Stimulated activated CD4-positive, alpha-beta T cell treated with anti-CD3 and anti-CD28 coated beads, Interleukin-1b, Interleukin-23, amount 100 ng/mL, for 24 hours (primary cell): ENCODE measurements at regions not wholly inside any gene's neighbourhood (a gene's known extent, or its start where the extent isn't known, plus 50 kb on each side); places are given as distances from the start of the nearest gene placed in this dataset.
"Not testable (repeated sequence)": the region's sequence is repeated elsewhere in the genome, so short reads cannot be mapped to it uniquely, and the experiment has no call there.

Source experiments
- DNase-seq, 4 experiments: peaks; one replicate each; pipeline ENCODE4 v3.0.0-alpha.2; 2020; ENCODE audit warnings: low read depth in 4 of 4, low spot score in 1 of 4

- DNase-seq: not testable (repeated sequence)
Measured at GRCh38 chr9:33734941-33735835, 60.2 kb upstream of the PRSS3 start.

- DNase-seq: no peak
Measured at GRCh38 chr9:33737811-33738606, 57.4 kb upstream of the PRSS3 start.

- DNase-seq: no peak
Measured at GRCh38 chr9:33739398-33739797, 56.0 kb upstream of the PRSS3 start.

GRCh38 chr9:33740075-33740474, 55.3 kb upstream of the PRSS3 start:
- DNase-seq: no peak

- DNase-seq: not testable (repeated sequence)
Measured at GRCh38 chr9:33740958-33741357, 54.4 kb upstream of the PRSS3 start.

- no peak for DNase-seq
Measured at GRCh38 chr9:33742051-33742450, 53.3 kb upstream of the PRSS3 start.

GRCh38 chr9:33742519-33742918, 52.8 kb upstream of the PRSS3 start:
- no peak for DNase-seq
